Rectal smooth muscle tissue (tissue), 1 donor: ENCODE measurements at regions not wholly inside any gene's neighbourhood (a gene's known extent, or its start where the extent isn't known, plus 50 kb on each side); places are given as distances from the start of the nearest gene placed in this dataset.

Source experiments
- H3K27ac ChIP-seq: one replicate; pipeline ENCODE4 v1.7.0; 2013; ENCODE audit warnings: low read depth, low read length, inconsistent platforms
- H3K27me3 ChIP-seq: one replicate; pipeline ENCODE4 v1.7.0; 2013; ENCODE audit warnings: low read length; ENCODE audit not compliant: control insufficient read depth, insufficient read depth
- H3K36me3 ChIP-seq: one replicate; pipeline ENCODE4 v1.7.0; 2013; ENCODE audit warnings: low read length; ENCODE audit not compliant: control insufficient read depth, insufficient read depth
- H3K4me1 ChIP-seq: one replicate; pipeline ENCODE4 v1.7.0; 2013; ENCODE audit warnings: low read length; ENCODE audit not compliant: control insufficient read depth, insufficient read depth
- H3K4me3 ChIP-seq: one replicate; pipeline ENCODE4 v1.7.0; 2013; ENCODE audit warnings: low read length
- H3K9ac ChIP-seq: one replicate; pipeline ENCODE4 v1.7.0; 2013; ENCODE audit warnings: low read length

DNA sequence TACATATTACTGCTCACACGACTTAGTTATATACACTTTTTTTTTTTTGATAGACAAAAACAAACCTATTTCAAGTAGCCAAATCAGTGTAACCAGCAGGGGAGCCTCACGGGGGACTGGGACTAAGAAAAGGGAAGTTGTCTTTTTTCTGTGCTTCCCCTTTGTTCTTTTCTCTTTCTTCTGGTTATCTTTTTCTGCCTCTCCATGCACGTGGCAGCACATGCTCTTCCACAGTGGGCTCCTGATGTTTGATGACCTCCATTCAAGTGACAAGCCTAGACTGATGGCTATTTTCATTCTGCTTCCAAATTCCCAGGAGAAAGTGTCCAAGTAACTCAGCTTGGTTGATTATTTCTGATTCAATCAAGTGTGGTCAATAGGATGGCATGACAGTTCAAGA is 98.2 kb upstream of the STK39 start:
- Histone ChIP-seq H3K27ac (no peak overlapping the region), H3K27me3 (no peaks in the 10 kb centered on the region), H3K4me1 (no peaks in the 10 kb centered on the region), H3K9ac (no peak overlapping the region), H3K36me3 (no peaks in the 10 kb centered on the region), H3K4me3 (no peak overlapping the region)

DNA sequence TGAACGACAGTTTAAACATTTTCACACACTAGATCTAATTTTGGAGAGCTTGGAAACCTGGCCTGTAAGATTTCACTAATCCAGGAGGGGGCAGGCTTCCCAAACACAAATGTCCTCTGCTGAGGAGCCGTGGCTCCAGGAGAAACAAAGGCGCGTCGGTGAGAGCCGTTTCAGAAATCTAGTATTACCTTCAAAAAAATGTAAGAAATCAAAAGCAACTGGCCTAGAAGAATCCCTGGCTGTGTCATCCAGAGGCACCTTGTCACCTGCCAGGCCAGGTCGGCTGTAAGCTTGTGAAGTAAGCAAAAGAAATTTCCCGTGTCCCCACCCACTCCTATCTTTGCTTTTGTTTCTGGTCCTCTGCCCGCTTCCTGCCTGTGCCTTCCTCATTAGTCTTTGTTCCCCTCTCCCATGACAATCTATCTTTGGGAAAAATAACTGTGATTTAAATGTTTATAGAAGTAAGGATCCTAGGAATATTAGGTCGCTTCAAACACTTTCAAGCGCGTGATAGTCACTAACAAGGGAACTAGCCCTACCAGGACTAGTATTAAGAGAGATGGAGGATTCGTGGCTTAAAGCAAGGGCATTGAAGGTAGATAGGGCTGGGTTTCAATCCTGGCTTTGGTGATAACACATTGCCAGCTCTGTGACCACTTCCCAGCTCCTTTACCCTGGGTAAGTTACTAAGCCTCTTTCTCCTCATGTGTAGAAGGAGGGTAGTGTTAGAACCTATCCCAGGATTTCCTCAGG is 99.5 kb upstream of the STK39 start:
- H3K36me3 ChIP-seq = no peaks in the 10 kb centered on the region
- peak overlapping the region; percentile 10 for H3K9ac ChIP-seq
- no peak overlapping the region for H3K27ac ChIP-seq
- H3K27me3 ChIP-seq = no peaks in the 10 kb centered on the region
- peak overlapping the region; percentile 76 for H3K4me3 ChIP-seq
- no peaks in the 10 kb centered on the region for H3K4me1 ChIP-seq

DNA sequence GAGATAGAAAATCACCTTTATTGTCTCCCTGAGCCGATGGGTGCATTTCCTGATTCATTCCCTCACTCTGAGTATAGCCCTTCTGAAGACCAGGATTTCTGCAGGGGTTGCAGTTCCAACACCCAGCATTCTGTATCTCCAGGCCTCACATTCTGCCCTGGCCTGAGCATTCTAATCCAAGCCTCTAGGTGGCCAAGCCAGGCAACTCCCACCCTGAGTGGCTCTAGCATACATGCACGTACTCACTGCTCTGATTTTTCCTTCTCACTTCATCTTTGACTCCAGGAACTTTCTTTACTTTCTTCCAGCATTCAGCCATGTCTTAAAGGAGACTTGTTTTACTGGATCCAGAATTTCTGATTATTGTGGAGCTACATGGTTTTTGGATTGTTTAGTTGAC is 100.7 kb upstream of the STK39 start:
- Histone ChIP-seq H3K4me3 (no peak overlapping the region), H3K27ac (no peak overlapping the region), H3K4me1 (no peaks in the 10 kb centered on the region), H3K9ac (no peak overlapping the region), H3K36me3 (no peaks in the 10 kb centered on the region), H3K27me3 (no peaks in the 10 kb centered on the region)

DNA sequence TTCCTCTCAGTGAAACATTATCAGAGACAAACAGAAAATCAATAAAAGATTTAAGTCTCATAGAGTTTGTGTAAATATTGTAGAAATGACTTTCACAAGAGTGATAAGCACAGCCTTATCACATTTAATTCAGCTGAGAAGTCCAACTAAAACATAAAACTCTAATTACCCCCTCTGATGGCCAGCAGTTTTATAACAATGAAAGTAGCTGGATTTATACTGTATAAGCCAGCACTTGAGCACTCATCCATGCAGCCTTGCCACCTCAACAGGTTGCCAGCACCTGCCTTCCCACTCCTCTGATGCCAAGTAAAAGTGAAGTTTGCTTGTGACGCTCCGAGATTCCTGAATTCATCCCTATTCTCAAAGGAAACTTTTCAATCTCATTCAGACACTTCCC is 103.0 kb upstream of the STK39 start:
- H3K4me3 ChIP-seq = no peak overlapping the region
- no peaks in the 10 kb centered on the region for H3K36me3 ChIP-seq
- H3K27me3 ChIP-seq = no peaks in the 10 kb centered on the region
- H3K4me1 ChIP-seq = no peaks in the 10 kb centered on the region
- no peak overlapping the region for H3K27ac ChIP-seq
- no peak overlapping the region for H3K9ac ChIP-seq

DNA sequence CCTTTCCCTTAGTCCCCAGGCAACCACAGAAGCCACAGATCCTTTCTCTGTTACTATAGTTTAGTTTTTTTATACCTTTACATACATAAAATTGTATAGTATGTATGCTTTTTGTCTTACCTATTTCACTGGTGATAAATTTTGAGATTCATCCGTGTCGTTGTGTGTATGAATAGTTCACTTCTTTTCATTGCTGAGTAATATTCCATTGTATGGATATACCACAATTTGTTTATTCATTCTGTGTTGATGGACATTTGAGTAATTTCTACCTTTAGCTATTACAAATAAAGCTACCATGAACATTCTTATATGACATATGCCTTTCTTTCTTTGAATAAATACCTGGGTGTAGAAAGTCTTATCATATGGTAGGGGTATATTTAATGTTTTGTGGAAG is 102.8 kb upstream of the CERS6 start:
- Histone ChIP-seq H3K4me1 (no peaks in the 10 kb centered on the region), H3K27ac (no peak overlapping the region), H3K36me3 (no peaks in the 10 kb centered on the region), H3K27me3 (no peaks in the 10 kb centered on the region), H3K9ac (no peak overlapping the region), H3K4me3 (no peak overlapping the region)

DNA sequence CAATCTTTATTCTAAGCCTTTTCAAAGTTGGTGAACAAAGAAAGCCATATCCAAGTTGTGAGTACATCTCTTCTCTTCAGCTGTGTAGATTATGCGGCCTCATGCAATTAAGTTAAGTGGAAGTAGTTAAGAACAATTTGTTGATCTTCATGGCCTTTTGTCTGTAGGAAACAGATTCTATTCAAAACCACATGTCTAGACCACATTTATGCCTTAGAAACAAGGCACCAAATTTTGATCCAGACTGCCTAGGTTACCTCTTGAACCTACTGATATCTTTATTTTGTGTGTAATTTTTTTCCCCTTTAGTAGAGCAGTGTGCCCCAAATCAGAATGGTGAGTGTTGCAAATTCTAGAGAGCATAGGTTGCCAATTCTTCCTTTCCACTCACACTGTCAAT is 101.6 kb upstream of the CERS6 start:
- H3K27me3 ChIP-seq = no peaks in the 10 kb centered on the region
- H3K9ac ChIP-seq = no peak overlapping the region
- H3K27ac ChIP-seq = no peak overlapping the region
- H3K4me1 ChIP-seq = no peaks in the 10 kb centered on the region
- no peak overlapping the region for H3K4me3 ChIP-seq
- no peaks in the 10 kb centered on the region for H3K36me3 ChIP-seq

DNA sequence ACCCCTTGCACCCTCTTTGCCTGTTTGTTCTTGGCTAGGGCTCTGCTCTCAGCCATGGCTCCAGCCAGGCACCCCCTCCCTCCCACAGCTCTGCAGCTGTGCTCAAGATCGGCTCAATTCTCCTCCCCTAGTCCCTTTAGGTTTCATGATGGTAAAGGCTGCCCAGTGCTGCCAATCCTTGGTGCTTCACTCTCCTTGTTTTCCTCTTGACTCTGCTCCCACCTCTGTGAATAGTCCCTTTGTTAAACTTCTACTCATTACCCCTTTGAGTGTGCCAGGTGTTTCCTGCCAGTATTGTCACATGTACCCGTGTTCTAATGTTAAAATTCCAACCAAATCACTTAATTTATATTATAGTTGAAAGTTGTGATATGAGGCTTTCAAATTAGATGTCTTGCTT is 101.0 kb upstream of the CERS6 start:
- H3K36me3 ChIP-seq = no peaks in the 10 kb centered on the region
- H3K27ac ChIP-seq = no peak overlapping the region
- H3K4me3 ChIP-seq = no peak overlapping the region
- no peak overlapping the region for H3K9ac ChIP-seq
- H3K4me1 ChIP-seq = no peaks in the 10 kb centered on the region
- H3K27me3 ChIP-seq = no peaks in the 10 kb centered on the region

DNA sequence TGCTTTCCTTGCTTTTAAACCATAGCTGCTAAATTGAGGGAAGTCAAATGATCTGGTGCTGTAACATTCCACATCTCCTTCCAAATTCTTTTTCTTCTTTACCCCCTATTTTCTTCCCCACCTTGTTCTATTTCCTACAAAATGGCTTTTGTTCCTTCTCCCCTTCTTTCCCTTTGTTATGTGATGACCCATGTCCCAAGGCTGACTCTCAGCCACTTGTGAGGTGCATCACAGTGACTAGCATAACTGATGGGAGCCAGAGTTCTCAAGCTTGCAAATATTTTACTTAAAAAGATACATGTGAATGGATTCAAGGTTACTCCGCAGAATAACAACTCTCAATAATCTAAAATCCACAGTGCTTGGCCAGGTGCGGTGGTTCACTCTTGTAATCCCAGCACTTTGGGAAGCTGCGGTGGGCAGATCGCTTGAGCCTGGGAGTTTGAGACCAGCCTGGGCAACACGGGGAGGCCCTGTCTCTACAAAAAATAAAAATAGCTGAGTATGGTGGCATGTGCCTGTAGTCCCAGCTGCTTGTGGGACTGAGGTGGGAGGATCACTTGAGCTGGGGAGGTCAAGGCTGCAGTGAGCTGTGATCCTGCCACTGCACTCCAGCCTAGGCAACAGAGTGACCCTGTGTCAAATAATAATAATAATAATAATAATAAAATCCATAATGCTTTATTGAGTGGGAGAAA is 100.1 kb upstream of the CERS6 start:
- H3K27me3 ChIP-seq = no peaks in the 10 kb centered on the region
- H3K27ac ChIP-seq = no peak overlapping the region

DNA sequence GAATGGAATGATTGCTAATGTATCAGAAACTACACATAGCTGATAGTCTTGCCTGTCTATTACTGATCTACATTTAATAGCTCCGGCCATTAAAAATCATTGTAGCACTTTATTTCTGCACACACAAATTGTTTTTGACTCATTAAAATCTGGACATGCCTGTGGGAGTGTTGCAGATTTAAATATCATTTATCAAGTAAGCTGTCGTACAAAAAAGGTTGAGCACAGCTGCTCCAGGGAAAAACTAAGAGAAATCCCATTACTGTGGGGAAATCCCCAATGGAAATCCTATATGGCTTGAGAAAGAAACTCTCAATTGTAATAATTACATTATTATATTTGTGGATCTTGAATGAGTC is 99.6 kb upstream of the CERS6 start:
- no peaks in the 10 kb centered on the region for H3K27me3 ChIP-seq
- H3K36me3 ChIP-seq = no peaks in the 10 kb centered on the region
- H3K27ac ChIP-seq = no peak overlapping the region
- no peak overlapping the region for H3K9ac ChIP-seq
- H3K4me1 ChIP-seq = no peaks in the 10 kb centered on the region
- H3K4me3 ChIP-seq = no peak overlapping the region

More for the DNA sequence above, 100.1 kb upstream of the CERS6 start:
- no peaks in the 10 kb centered on the region for H3K4me1 ChIP-seq
- no peaks in the 10 kb centered on the region for H3K36me3 ChIP-seq
- no peak overlapping the region for H3K4me3 ChIP-seq
- no peak overlapping the region for H3K9ac ChIP-seq

DNA sequence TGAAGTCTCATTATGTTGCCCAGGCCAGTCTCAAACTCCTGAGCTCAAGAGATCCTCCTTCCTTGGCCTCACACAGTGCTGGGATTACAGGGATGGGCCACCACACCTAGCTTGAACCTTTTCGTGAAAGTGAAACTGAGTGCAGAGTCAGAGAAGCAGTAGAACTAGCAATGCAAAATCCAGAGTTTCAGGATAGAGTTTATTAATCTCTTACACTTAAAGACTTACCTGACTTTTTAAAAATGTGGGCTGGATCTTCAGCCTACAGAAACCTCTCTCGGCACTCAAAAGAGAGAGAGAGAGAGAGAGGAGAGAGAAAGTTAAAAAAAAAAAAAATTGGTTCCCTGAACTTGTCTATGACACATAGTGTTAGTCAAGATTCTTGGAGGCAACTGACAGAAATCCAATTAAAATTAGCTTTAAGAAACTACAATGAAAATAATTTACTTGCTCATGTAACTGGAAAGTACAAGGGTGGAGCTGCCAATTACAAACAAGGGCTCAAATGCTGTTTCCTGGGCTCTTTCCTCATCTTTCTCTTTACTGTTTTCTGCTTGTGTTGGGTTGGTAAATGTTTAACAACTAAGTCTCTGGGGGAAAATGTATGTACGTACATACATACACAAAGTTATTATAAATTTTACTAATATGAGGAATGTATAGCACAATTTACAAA is 98.1 kb upstream of the CERS6 start:
- H3K27me3 ChIP-seq = no peaks in the 10 kb centered on the region
- no peak overlapping the region for H3K4me3 ChIP-seq
- H3K9ac ChIP-seq = no peak overlapping the region
- no peaks in the 10 kb centered on the region for H3K36me3 ChIP-seq
- no peaks in the 10 kb centered on the region for H3K4me1 ChIP-seq
- H3K27ac ChIP-seq = no peak overlapping the region

DNA sequence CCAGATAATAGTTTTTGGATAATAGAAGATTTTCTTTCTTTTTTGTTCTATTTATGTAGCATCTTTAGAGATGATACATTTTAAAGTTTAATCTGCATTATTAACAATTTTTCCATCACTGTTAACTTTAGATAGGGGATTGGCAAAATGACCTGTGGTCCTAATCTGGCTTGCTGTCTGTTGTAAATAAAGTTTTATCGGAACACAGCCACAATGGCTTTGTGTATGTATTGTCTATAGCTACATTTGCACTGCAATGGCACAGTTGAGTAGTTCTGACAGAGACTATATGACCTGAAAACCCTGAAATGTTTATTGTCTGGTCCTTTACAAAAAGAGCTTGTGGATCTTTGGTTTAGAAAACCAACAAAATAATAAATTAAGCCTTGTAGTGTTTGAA is 97.0 kb upstream of the CERS6 start:
- H3K4me3 ChIP-seq = no peak overlapping the region
- no peak overlapping the region for H3K9ac ChIP-seq
- no peaks in the 10 kb centered on the region for H3K27me3 ChIP-seq
- no peaks in the 10 kb centered on the region for H3K36me3 ChIP-seq
- no peak overlapping the region for H3K27ac ChIP-seq
- no peaks in the 10 kb centered on the region for H3K4me1 ChIP-seq

DNA sequence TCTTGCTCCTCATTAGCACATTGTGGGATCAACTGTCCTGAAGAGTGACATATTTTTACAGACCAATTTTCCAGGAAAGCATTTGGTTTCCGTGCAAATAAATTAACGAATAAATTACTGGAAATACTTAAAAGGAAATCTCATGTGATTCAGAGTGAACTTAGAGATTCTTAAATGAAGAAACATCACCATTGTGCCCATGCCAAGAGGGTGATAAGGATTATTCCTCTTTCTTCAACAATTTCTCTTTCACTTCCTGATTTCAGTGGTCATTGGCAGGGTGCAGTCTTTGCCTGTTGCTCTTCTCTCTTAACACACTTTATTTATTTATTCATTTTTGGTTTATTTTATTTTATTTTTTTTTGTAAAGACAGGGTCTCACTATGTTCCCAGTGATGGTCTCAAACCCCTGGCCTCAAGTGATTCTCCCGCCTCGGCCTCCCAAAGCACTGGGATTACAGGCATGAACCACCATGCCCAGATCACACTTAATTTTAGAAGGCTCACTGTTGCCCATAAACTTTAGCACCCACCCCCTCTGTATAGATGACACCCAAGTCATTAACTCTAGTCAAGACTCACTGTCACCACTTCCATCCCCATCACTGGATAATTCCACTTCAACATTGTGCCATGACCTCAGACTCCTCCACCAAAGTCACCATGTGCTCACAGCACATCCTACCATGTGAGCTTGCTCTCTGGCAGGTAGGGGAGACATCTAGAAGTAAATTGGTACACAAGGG is 92.6 kb upstream of the CERS6 start:
- H3K36me3 ChIP-seq = no peaks in the 10 kb centered on the region
- H3K4me3 ChIP-seq = no peak overlapping the region
- no peak overlapping the region for H3K9ac ChIP-seq
- H3K27ac ChIP-seq = no peak overlapping the region
- no peaks in the 10 kb centered on the region for H3K27me3 ChIP-seq
- no peaks in the 10 kb centered on the region for H3K4me1 ChIP-seq
